ENCODE measurements at regions not wholly inside any gene's neighbourhood (a gene's known extent, or its start where the extent isn't known, plus 50 kb on each side); places are given as distances from the start of the nearest gene placed in this dataset.
A peak's percentile ranks its signal among the peaks of the same experiment; 100 is the strongest.

- Histone ChIP-seq H3K36me3 (ENCODE audit: insufficient read depth, low read length) (no peaks in the 10 kb centered on the region), H3K4me3 (ENCODE audit: low read length) (no peak overlapping the region), H3F3A (ENCODE audit: insufficient read depth, low read length, poor library complexity, severe bottlenecking) (no peaks in the 10 kb centered on the region), H3K4me2 (ENCODE audit: low read length) (no peak overlapping the region), H3K9ac (ENCODE audit: low read length) (no peak overlapping the region), H3K9me2 (ENCODE audit: insufficient read depth, low read length) (no peaks in the 10 kb centered on the region), H2AFZ (ENCODE audit: low read depth, low read length) (no peak overlapping the region), H4K20me1 (ENCODE audit: insufficient read depth) (no peaks in the 10 kb centered on the region), H3K9me3 (ENCODE audit: low read length) (no peaks in the 10 kb centered on the region), H3K27me3 (ENCODE audit: insufficient read depth, low read depth, low read length) (no peaks in the 10 kb centered on the region), H3K27ac (ENCODE audit: low read length) (no peak overlapping the region), H3K79me2 (replicated peaks; ENCODE audit: insufficient read depth, low read length) (no peaks in the 10 kb centered on the region)
- TF ChIP-seq POLR2AphosphoS5 (IDR thresholded peaks at IDR 0.05) (peak; percentile 54), SMC3 (conservative IDR thresholded peaks at IDR 0.05; ENCODE audit: poor library complexity) (no peak), EP300 (conservative IDR thresholded peaks at IDR 0.05; ENCODE audit: poor library complexity, severe bottlenecking) (peak; percentile 44)
Observed at GRCh38 chr1:102535829-102536505, 539.2 kb upstream of the OLFM3 start.

DNA sequence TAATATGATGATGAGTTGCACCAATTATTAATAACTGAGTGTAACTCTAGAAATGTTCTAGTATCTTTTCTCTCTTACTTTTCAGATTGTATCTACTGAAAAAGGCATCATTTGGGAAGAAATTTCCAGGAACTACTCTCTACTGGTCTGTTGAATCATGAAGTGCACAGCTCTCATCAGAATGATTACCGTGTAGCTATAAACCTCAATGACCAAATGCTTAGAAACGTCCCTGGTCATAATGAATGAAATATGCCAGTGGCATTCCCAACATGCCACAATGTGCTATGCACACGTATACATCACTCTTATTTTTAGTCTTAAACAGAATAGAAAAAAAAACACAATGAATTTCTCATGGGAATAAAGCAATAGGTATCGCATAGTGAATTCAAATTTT is 534.3 kb upstream of the OLFM3 start:
- no peak overlapping the region for H3K4me3 ChIP-seq (ENCODE audit: low read length)
- no peak overlapping the region for H3K9ac ChIP-seq (ENCODE audit: low read length)
- H3F3A ChIP-seq (ENCODE audit: insufficient read depth, low read length, poor library complexity, severe bottlenecking) = no peaks in the 10 kb centered on the region

More for the DNA sequence above, 534.3 kb upstream of the OLFM3 start:
- H3K79me2 ChIP-seq (replicated peaks; ENCODE audit: insufficient read depth, low read length) = no peaks in the 10 kb centered on the region
- H3K9me3 ChIP-seq (ENCODE audit: low read length) = no peaks in the 10 kb centered on the region
- no peaks in the 10 kb centered on the region for H4K20me1 ChIP-seq (ENCODE audit: insufficient read depth)
- TF ChIP-seq MXI1 (conservative IDR thresholded peaks at IDR 0.05; ENCODE audit: poor library complexity, severe bottlenecking) (no peak), EP300 (conservative IDR thresholded peaks at IDR 0.05; ENCODE audit: poor library complexity, severe bottlenecking) (no peak), SMC3 (conservative IDR thresholded peaks at IDR 0.05; ENCODE audit: poor library complexity) (no peak), EZH2 (IDR thresholded peaks at IDR 0.05; ENCODE audit: borderline replicate concordance, insufficient read depth, low read length, poor library complexity, severe bottlenecking) (no peak), POLR2AphosphoS5 (IDR thresholded peaks at IDR 0.05) (no peak), RAD21 (conservative IDR thresholded peaks at IDR 0.05) (no peak), CTCF (IDR thresholded peaks at IDR 0.05; ENCODE audit: poor library complexity, severe bottlenecking) (no peak), TAF1 (IDR thresholded peaks at IDR 0.05; ENCODE audit: low read depth) (no peak), REST (IDR thresholded peaks at IDR 0.05; ENCODE audit: borderline replicate concordance) (no peak)
- no peak overlapping the region for H3K4me2 ChIP-seq (ENCODE audit: low read length)
- no peaks in the 10 kb centered on the region for H3K36me3 ChIP-seq (ENCODE audit: insufficient read depth, low read length)
- H2AFZ ChIP-seq (ENCODE audit: low read depth, low read length) = no peak overlapping the region
- no peak overlapping the region for H3K27ac ChIP-seq (ENCODE audit: low read length)
- no peaks in the 10 kb centered on the region for H3K27me3 ChIP-seq (ENCODE audit: insufficient read depth, low read depth, low read length)
- H3K9me2 ChIP-seq (ENCODE audit: insufficient read depth, low read length) = no peaks in the 10 kb centered on the region

All from neural cell (in vitro differentiated cells).